Trophoblast cell (in vitro differentiated cells and primary cell): ENCODE measurements at regions not wholly inside any gene's neighbourhood (a gene's known extent, or its start where the extent isn't known, plus 50 kb on each side); places are given as distances from the start of the nearest gene placed in this dataset.

Source experiments
- DNase-seq, 2 donors: peaks; one replicate each; pipeline ENCODE4 v3.0.0-alpha.2; 2016
- H2AFZ ChIP-seq: 2 replicates; pipeline ENCODE4 v1.6.1; 2013; ENCODE audit warnings: low read length, moderate library complexity, mild to moderate bottlenecking; ENCODE audit not compliant: insufficient read depth, poor library complexity
- H2AK5ac ChIP-seq: 2 replicates; pipeline ENCODE4 v1.6.1; 2013; ENCODE audit warnings: mild to moderate bottlenecking, low read length
- H2BK120ac ChIP-seq: 2 replicates; pipeline ENCODE4 v1.6.1; 2013; ENCODE audit warnings: low read length, mild to moderate bottlenecking, moderate library complexity; ENCODE audit not compliant: insufficient read depth, poor library complexity
- H2BK12ac ChIP-seq: 2 replicates; pipeline ENCODE4 v1.6.1; 2013; ENCODE audit warnings: mild to moderate bottlenecking, low read length, moderate library complexity
- H2BK5ac ChIP-seq: 2 replicates; pipeline ENCODE4 v1.6.1; 2013; ENCODE audit warnings: low read length, low read depth, moderate library complexity, mild to moderate bottlenecking; ENCODE audit not compliant: poor library complexity
- H3K14ac ChIP-seq: 2 replicates; pipeline ENCODE4 v1.6.1; 2013; ENCODE audit warnings: mild to moderate bottlenecking, low read length
- H3K18ac ChIP-seq: 2 replicates; pipeline ENCODE4 v1.6.1; 2013; ENCODE audit warnings: mild to moderate bottlenecking, low read length
- H3K23ac ChIP-seq: 2 replicates; pipeline ENCODE4 v1.6.1; 2013; ENCODE audit warnings: low read length
- H3K27ac ChIP-seq: 2 replicates; pipeline ENCODE4 v1.5.1; 2013; ENCODE audit warnings: low read depth, mild to moderate bottlenecking, inconsistent platforms, low read length, moderate library complexity
- H3K27me3 ChIP-seq: 2 replicates; pipeline ENCODE4 v1.6.1; 2013; ENCODE audit warnings: inconsistent platforms, mild to moderate bottlenecking, low read length, moderate library complexity; ENCODE audit not compliant: insufficient read depth
- H3K36me3 ChIP-seq, 2 experiments: 1 replicate in 1 of 2; 2 replicates in 1 of 2; pipeline ENCODE4 v1.6.1; 2013; ENCODE audit warnings: low read length in 2 of 2, mild to moderate bottlenecking in 2 of 2, moderate library complexity in 1 of 2; ENCODE audit not compliant: insufficient read depth in 2 of 2, control insufficient read depth in 1 of 2
- H3K4ac ChIP-seq: 2 replicates; pipeline ENCODE4 v1.6.1; 2013; ENCODE audit warnings: low read depth, mild to moderate bottlenecking, low read length, moderate library complexity
- H3K4me1 ChIP-seq, 2 experiments: 1 replicate in 1 of 2; 2 replicates in 1 of 2; pipeline ENCODE4 v1.6.1; 2013; ENCODE audit warnings: low read length in 2 of 2, mild to moderate bottlenecking in 2 of 2, moderate library complexity in 1 of 2; ENCODE audit not compliant: insufficient read depth in 2 of 2, control insufficient read depth in 1 of 2
- H3K4me2 ChIP-seq: 2 replicates; pipeline ENCODE4 v1.6.1; 2013; ENCODE audit warnings: inconsistent platforms, mild to moderate bottlenecking, low read length, moderate library complexity
- H3K4me3 ChIP-seq: 2 replicates; pipeline ENCODE4 v1.5.1; 2013; ENCODE audit warnings: mild to moderate bottlenecking, low read depth, low read length, inconsistent platforms
- H3K79me1 ChIP-seq: one replicate; pipeline ENCODE4 v1.6.1; 2013; ENCODE audit warnings: low read length
- H3K79me2 ChIP-seq: 2 replicates; pipeline ENCODE4 v1.6.1; 2013; ENCODE audit warnings: low read length, mild to moderate bottlenecking; ENCODE audit not compliant: control insufficient read depth, insufficient read depth, poor library complexity
- H3K9ac ChIP-seq: 2 replicates; pipeline ENCODE4 v1.6.1; 2013; ENCODE audit warnings: mild to moderate bottlenecking, low read length
- H3K9me3 ChIP-seq: 2 replicates; pipeline ENCODE4 v1.6.1; 2013; ENCODE audit warnings: low read depth, mild to moderate bottlenecking, control low read depth, inconsistent platforms, low read length; ENCODE audit not compliant: insufficient read depth
- H4K12ac ChIP-seq: 2 replicates; pipeline ENCODE4 v1.6.1; 2013; ENCODE audit warnings: low read depth, mild to moderate bottlenecking, low read length, moderate library complexity
- H4K8ac ChIP-seq: 2 replicates; pipeline ENCODE4 v1.6.1; 2013; ENCODE audit warnings: low read depth, mild to moderate bottlenecking, low read length, moderate library complexity
- H4K91ac ChIP-seq: one replicate; pipeline ENCODE4 v1.6.1; 2013; ENCODE audit warnings: low read depth, mild to moderate bottlenecking, low read length, moderate library complexity
- WGBS: extraction: QIAGEN DNeasy Blood & Tissue Kit; methylation state at CpG from one replicate; pipeline ENCODE4 v1.1.7; 2013; ENCODE audit warnings: missing lambda C conversion rate; ENCODE audit not compliant: insufficient read length, insufficient coverage; ENCODE audit errors: extremely low coverage; 5-methylcytosine and 5-hydroxymethylcytosine counted together

- H3K79me1 ChIP-seq, result no peaks in the 10 kb centered on the region
- H4K12ac ChIP-seq, result no peak overlapping the region
- no peak overlapping the region for H2AK5ac ChIP-seq
- H2BK120ac ChIP-seq, result no peak overlapping the region
- no peaks in the 10 kb centered on the region for H3K9me3 ChIP-seq
- no peak overlapping the region for H4K91ac ChIP-seq
- H3K4me1 ChIP-seq, result peaks cover 0 to 2% of the 10 kb centered on the region in 2 experiments
- H2BK12ac ChIP-seq, result no peak overlapping the region
- H3K27ac ChIP-seq, result no peak overlapping the region
- H3K18ac ChIP-seq, result no peak overlapping the region
- H3K27me3 ChIP-seq, result no peaks in the 10 kb centered on the region
- no peak overlapping the region for H3K23ac ChIP-seq
- no peaks in the 10 kb centered on the region for H3K79me2 ChIP-seq
- no peak overlapping the region for H3K4ac ChIP-seq
- H4K8ac ChIP-seq, result no peak overlapping the region
- no peak overlapping the region for H2BK5ac ChIP-seq
- no peak overlapping the region for H3K14ac ChIP-seq
- H2AFZ ChIP-seq, result no peak overlapping the region
- no peak for DNase-seq
- no peak overlapping the region for H3K4me3 ChIP-seq
- H3K4me2 ChIP-seq, result no peak overlapping the region
- H3K36me3 ChIP-seq, result no peaks in the 10 kb centered on the region
- no CpG with 5 or more reads among the region's 1 CpG for WGBS
- H3K9ac ChIP-seq, result no peak overlapping the region
Observed at GRCh38 chr2:166786707-166787106, 101.6 kb upstream of the XIRP2 start.

- Histone ChIP-seq H3K9me3 (no peaks in the 10 kb centered on the region), H2BK5ac (no peak overlapping the region), H3K23ac (no peak overlapping the region), H2BK12ac (no peak overlapping the region), H3K9ac (no peak overlapping the region), H3K79me1 (no peaks in the 10 kb centered on the region), H3K4me2 (no peak overlapping the region), H4K12ac (no peak overlapping the region), H2AFZ (no peak overlapping the region), H3K4me1 (peaks cover 0 to 2% of the 10 kb centered on the region in 2 experiments), H2AK5ac (no peak overlapping the region), H4K8ac (no peak overlapping the region), H2BK120ac (no peak overlapping the region), H3K18ac (no peak overlapping the region), H3K4me3 (no peak overlapping the region), H3K27me3 (no peaks in the 10 kb centered on the region), H3K27ac (no peak overlapping the region), H3K4ac (no peak overlapping the region), H4K91ac (no peak overlapping the region), H3K14ac (no peak overlapping the region), H3K36me3 (no peaks in the 10 kb centered on the region), H3K79me2 (no peaks in the 10 kb centered on the region)
- no peak for DNase-seq
- WGBS, result no CpG with 5 or more reads among the region's 8 CpGs
Observed at GRCh38 chr2:166784296-166784946, 103.9 kb upstream of the XIRP2 start.

- Histone ChIP-seq H3K79me1 (no peaks in the 10 kb centered on the region), H2AK5ac (no peak overlapping the region), H3K27me3 (no peaks in the 10 kb centered on the region), H3K18ac (no peak overlapping the region), H3K79me2 (no peaks in the 10 kb centered on the region), H4K91ac (no peak overlapping the region), H2AFZ (no peak overlapping the region), H3K4me1 (no peaks in the 10 kb centered on the region), H3K23ac (no peak overlapping the region), H3K9ac (no peak overlapping the region), H3K4ac (no peak overlapping the region), H2BK5ac (no peak overlapping the region), H2BK12ac (no peak overlapping the region), H3K9me3 (no peaks in the 10 kb centered on the region), H4K12ac (no peak overlapping the region), H3K27ac (no peak overlapping the region), H3K36me3 (no peaks in the 10 kb centered on the region), H4K8ac (no peak overlapping the region), H3K14ac (no peak overlapping the region), H3K4me3 (no peak overlapping the region), H2BK120ac (no peak overlapping the region), H3K4me2 (no peak overlapping the region)
- no CpG with 5 or more reads among the region's 1 CpG for WGBS
- DNase-seq, result no peak
Observed at GRCh38 chr2:166775176-166775575, 113.1 kb upstream of the XIRP2 start.

- Histone ChIP-seq H3K4me1 (no peaks in the 10 kb centered on the region), H4K8ac (no peak overlapping the region), H3K23ac (no peak overlapping the region), H4K12ac (no peak overlapping the region), H2BK12ac (no peak overlapping the region), H3K4me3 (no peak overlapping the region), H3K14ac (no peak overlapping the region), H3K4me2 (no peak overlapping the region), H3K79me2 (no peaks in the 10 kb centered on the region), H3K9ac (no peak overlapping the region), H4K91ac (no peak overlapping the region), H2BK5ac (no peak overlapping the region), H3K27me3 (no peaks in the 10 kb centered on the region), H3K36me3 (no peaks in the 10 kb centered on the region), H3K27ac (no peak overlapping the region), H2AK5ac (no peak overlapping the region), H2AFZ (no peak overlapping the region), H3K18ac (no peak overlapping the region), H2BK120ac (no peak overlapping the region), H3K9me3 (no peaks in the 10 kb centered on the region), H3K79me1 (no peaks in the 10 kb centered on the region), H3K4ac (no peak overlapping the region)
- no CpG with 5 or more reads among the region's 3 CpGs for WGBS
- no peak for DNase-seq
Observed at GRCh38 chr2:166773308-166773949, 114.9 kb upstream of the XIRP2 start.
